HG02943 (cell line): ENCODE measurements at regions not wholly inside any gene's neighbourhood (a gene's known extent, or its start where the extent isn't known, plus 50 kb on each side); places are given as distances from the start of the nearest gene placed in this dataset.

Experiments
- ATAC-seq: cut with Tn5 transposase; IDR thresholded peaks from one replicate; pipeline ENCODE4 v1.9.1; 2021; ENCODE audit warnings: mild to moderate bottlenecking, low read depth, moderate library complexity; ENCODE audit not compliant: unreplicated experiment

DNA sequence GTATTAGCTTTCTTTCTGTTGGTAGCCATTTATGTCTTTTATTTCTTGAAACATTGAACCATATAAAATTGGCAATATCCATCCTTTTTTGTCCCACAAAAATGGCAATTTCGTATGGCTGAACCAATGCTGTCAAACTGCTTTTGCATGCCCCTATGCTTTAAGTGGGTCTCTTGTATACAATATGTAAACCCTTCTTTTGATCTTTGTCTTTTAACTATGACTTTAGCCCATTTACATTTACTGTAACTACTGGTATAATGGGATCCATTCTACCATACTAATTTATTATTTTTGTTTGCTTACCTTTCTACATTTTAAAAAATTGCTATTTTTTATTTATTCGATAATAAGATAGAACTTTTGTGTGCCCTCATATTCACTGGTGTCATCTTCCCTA is 93.4 kb downstream of the TENT4A start:
- no peak for ATAC-seq

DNA sequence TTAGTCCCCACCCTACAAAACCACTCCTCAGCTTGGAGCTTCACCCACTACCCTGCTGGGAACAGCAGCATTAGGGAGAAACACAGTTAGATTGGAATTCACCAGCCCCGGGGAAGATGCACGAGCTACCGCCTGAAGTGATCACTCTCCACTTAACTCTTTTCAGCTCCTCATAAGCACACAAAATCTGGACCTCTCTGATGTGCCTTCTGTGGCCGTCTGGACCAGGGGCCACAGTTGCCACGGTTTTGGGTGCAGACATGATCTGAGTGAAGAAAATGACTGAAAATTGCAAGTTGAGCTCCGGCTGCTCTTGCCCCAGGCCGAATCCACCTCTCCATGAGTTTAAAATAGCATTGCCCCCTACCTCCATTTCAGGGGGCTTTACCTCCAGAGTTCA is 95.2 kb downstream of the TENT4A start:
- no peak for ATAC-seq

GRCh38 chr5:6810641-6811405 is 97.6 kb downstream of the TENT4A start:
- ATAC-seq, result no peak

- ATAC-seq, result no peak
Measured at GRCh38 chr5:6812091-6812490, 98.9 kb downstream of the TENT4A start.

DNA sequence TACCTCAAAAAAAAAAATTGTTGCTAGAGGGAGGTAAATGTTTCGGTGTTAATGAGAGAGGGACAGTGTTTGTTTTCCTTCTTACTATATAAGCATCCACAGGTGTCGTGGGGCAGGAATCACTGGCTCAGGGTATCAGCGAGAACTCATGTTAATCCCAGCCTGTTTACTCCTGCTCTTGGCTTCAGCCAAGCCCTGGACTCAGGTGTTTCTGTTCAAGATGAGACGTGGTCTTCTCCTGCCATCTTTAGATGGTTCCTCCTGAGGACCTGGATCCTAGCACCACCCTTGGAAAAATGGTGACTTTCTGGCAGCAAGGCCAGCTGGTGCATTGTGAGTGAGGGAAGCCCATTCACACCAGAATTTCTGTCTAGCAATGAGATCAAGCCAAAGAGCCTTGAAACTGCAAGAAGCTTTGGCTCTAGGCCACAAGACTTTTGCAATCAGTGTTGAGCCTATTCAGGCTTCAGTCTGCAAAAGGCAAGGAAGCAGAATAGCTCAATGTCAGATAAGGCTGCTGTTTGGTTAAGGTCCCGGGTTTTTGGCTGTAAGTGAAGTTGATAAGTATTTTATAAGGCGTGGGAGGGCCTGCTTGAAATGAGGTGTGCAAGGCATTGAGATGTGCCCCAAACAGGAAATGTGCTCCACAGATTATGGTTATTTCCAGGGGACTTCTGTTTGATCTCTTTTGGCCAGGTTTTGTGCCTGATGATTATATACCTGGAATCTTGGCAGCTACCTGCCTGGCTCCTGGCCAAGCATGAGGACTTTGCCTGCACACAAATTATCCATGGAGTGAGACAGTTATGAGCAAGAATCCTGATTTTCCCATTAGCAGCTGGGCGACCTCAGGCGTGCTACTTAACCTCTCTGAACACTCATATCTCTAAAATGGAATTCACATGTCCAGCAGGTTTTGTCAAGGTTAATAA is 99.8 kb downstream of the TENT4A start:
- no peak for ATAC-seq

GRCh38 chr5:6814816-6815215 is 101.6 kb downstream of the TENT4A start:
- no peak for ATAC-seq

DNA sequence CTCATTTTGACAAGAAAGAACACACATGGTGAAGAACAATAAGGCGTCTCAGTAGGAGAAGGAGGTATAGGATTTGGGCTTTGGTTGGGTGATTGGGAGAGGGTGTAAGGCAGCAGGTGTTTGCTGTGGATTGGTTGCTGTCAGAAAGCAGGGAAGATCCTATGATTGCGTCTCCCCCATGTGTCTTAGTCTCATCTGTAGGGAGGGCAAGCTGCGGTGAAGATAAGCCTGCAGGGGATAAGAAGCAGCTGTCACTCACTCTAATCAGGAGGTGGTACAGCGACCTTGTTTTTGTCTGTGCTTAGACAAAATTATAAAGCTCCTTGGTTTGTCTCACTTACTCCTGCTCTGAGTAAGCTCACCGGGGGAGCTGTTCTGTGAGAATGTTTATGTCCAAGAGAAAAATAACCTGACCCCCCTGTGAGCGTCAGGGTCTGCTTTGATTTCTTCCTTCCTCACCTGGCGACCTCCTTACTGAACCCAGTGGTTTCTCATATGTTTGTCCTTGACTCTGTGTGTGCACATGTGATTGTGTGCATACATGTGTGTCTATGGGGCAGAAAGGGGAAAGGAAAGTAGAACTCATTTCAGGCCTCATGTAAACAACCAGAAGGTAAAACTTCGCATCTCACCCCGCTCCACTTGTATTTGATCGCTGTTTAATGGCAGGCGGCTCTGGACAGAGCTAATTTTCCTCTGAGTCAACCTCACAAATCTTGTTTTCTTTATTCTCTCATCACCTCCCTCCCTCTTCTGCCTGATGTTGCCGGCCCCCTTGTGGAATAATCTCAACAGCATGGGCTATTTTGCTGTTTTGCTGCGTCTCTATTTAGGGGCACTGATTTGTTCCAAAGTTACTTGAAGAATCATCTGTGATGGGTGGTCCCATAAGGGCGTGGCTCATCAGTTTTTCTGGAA is 105.6 kb downstream of the TENT4A start:
- no peak for ATAC-seq

DNA sequence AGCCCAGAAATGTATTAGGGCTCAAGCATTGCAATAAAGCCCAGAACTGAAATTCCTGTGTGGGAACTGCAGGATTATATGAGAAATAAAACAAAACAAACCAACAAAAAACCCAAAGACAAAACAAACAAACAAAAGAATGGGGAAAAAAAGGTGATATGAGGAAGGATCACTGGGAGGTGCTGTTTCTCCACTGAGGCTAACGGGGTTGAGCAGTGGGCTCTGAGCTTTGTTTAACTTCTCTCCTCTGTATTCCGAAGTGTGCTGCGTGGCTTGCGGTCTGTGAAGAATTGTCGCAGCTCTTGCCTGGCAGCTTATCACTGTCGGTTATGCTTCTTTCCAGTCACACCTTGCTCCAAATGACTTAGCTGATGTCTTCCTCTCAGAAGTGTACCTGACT is 106.3 kb downstream of the TENT4A start:
- no peak for ATAC-seq

GRCh38 chr5:6820851-6821479 is 107.7 kb downstream of the TENT4A start:
- no peak for ATAC-seq

DNA sequence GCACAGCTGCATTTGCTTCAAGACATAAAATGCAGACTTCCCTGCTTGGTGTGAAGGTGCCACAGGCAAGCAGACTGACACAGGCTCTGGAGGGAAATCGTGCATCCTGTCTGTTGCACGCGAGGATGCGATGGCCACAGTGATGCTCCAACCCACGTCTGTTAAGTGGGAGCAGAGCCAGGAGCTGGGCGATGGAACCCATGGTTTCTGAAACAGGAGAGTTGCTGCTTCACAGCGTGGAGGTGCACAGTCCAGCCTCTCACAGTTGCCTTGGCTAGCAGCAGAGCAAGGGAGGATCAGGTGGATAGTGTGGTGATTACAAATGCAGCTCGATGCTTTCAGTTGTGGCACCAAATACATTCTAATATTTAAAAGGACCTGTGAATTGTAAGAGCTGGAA is 108.8 kb downstream of the TENT4A start:
- no peak for ATAC-seq

GRCh38 chr5:6822556-6823343 is 109.5 kb downstream of the TENT4A start:
- ATAC-seq, result no peak

DNA sequence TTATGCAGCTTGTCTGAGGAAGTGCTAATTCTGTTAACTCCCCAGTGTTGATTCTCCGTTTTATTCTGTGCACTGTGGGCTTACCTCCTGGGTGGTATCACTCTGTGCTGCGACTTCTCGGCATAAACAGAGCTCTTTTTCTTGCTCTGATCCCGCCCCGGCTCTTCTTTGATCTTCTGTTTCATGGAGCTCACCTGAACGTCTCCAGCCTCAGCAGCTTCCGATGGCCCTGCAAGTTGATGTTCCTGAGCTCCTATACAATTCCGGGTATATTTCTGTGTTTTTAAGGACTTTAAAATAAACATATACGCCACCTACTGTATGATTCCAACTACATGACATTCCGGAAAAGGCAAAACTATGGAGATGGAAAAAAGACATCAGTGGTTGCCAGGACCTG is 110.8 kb downstream of the TENT4A start:
- ATAC-seq, result no peak

DNA sequence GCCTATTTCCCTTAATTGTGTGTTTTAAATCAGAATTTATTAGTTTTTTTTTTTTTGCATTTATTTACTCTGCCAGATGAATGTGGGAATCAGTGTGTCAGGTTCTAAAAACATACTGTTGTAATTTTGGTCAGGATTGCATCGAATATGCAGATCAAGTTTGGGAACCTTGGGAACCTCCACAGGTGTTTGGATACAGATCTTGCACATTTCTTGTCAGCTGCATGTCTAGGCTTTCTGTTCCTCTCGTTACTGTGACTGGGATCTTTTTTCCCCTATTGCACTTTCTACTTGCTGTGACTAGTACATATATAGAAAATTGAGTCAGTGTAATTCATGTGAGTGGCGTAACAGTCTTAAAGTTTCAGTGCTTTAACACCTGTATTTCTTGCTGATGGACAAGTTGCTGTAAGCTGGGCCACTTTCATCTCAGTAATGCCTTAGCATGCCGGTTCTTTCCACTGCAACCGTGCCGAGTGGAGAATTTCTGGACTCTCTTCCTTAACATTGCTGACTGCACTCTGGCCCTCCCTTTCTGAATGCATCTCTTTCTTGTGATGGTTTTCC is 112.5 kb downstream of the TENT4A start:
- ATAC-seq, result no peak

DNA sequence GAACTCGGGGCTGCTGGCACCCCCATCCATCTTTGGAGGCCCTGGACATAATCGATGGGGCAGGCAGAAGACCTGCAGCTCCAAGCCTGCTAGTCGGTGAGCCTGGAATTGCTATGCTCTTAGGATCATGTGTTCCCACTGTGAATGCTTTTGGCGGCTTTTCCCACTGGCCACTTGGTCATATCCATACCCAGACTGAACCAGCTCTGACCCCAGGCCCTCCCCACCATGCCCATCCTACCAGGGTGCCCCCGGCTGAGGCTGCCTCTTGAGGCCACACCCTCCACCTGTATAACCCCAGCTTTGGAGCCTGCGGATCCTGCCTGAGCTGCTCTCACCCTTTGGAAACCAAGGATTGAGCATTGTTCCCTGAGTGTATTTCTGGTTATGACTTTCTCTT is 113.5 kb downstream of the TENT4A start:
- ATAC-seq, result no peak

DNA sequence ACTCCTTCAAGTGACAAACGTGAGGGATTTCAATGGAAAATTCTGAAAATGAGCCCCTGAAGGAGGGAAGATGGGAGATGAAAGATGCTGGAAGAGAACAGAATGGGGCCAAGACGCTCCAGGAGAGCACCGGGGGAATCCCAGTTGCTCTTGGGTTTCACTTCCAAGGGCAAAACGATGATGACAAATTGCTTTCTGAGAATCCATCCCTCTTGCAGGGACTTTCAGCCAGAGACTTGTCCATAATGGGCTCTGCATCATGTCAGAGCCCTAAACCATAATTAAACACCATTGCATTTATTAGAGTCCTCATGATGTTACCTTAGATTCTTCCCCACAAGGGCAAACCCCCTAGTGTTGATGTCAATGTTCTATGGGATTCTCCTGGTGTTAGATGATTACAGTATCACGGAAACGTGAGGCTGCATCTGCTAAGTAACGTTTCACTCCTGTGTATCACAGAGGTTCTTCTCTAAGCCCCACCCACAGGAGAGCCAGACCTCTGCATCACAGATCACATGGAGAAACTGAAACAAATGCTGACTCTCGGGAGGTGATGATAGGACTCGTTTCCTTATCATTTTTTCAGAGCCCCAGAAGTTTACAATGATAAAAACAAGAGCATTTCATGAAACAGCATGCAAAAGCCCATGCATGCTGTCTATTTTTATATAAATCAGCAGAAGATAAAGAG is 114.4 kb downstream of the TENT4A start:
- ATAC-seq, result peak; percentile 86

GRCh38 chr5:6829150-6829784 is 116.0 kb downstream of the TENT4A start:
- ATAC-seq, result peak; percentile 51

- ATAC-seq, result no peak
Measured at GRCh38 chr5:6830643-6831239, 117.5 kb downstream of the TENT4A start.
